AG09319 (cell line): ENCODE measurements at regions not wholly inside any gene's neighbourhood (a gene's known extent, or its start where the extent isn't known, plus 50 kb on each side); places are given as distances from the start of the nearest gene placed in this dataset.

Experiments used
- DNase-seq: peaks from one replicate; pipeline ENCODE4 v3.0.0-alpha.2; 2010; ENCODE audit warnings: low read depth; ENCODE audit errors: extremely low read depth
- TF ChIP-seq, protein P1 (sequence below): IDR thresholded peaks from 2 replicates; pipeline ENCODE4 v1.5.1; 2011; ENCODE audit warnings: low read depth, mild to moderate bottlenecking, inconsistent platforms, low read length, moderate library complexity

GRCh38 chr4:189497996-189498395, 442.7 kb upstream of the FRG1 start:
- DNase-seq: no peak
- TF ChIP-seq, protein P1, sequence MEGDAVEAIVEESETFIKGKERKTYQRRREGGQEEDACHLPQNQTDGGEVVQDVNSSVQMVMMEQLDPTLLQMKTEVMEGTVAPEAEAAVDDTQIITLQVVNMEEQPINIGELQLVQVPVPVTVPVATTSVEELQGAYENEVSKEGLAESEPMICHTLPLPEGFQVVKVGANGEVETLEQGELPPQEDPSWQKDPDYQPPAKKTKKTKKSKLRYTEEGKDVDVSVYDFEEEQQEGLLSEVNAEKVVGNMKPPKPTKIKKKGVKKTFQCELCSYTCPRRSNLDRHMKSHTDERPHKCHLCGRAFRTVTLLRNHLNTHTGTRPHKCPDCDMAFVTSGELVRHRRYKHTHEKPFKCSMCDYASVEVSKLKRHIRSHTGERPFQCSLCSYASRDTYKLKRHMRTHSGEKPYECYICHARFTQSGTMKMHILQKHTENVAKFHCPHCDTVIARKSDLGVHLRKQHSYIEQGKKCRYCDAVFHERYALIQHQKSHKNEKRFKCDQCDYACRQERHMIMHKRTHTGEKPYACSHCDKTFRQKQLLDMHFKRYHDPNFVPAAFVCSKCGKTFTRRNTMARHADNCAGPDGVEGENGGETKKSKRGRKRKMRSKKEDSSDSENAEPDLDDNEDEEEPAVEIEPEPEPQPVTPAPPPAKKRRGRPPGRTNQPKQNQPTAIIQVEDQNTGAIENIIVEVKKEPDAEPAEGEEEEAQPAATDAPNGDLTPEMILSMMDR: no peak

DNA sequence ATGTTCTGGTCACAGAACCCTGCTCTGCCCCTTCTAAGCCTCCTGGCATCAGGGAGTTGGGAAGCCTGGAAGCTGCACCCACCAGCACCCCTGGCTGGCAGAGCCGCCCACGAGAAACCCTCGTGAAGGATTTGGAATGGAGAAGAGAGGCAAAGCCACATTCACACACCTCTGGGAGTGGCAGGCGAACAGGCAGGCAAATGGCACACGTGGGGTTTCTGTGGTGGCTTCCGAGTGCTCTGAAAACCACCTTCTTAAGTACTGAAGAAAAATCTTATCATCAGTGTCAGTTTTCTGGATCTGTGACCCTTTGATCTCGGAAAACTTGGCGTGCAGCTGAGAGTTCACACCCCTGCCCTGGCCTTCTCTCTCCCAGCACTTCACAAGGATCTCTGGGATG, 442.2 kb upstream of the FRG1 start:
- no peak for DNase-seq
- TF ChIP-seq, protein P1: no peak

DNA sequence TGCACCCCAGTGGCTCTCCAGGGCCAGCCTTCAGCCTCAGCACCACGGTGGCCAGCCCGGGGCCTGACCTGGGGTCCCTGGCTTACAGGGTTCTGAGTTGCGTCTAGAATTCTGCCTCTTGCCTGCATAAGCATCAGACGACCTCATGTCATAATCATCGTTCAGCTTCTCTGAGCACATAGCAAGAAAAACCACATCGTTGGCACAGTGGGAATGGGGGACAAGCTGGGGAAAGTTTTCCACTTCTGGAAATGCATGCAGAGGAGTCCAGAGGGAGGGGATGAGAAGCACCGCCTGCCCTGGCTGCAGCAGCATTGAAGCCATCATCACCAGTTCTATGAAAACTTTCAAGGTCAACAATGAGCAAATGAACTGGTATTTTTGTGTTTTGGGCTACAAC, 441.0 kb upstream of the FRG1 start:
- TF ChIP-seq, protein P1: no peak
- DNase-seq: no peak

DNA sequence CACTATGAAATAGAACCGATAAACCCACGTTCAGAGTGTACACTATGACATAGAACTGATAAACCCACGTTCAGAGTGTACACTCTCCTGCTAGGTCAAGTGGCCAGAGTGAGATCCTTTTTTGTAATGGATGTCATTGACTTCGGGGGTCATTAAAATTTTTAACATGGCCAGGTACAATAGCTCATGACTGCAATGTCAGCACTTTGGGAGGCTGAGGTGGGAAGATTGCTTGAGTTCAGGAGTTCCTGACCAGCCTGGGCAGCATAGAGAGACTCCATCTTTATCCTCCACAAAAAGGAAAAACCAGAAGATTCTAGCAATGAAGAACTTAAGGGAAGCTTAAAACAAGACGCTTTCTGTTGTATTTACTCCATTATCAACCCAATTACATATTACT, 439.7 kb upstream of the FRG1 start:
- TF ChIP-seq, protein P1: no peak
- no peak for DNase-seq

DNA sequence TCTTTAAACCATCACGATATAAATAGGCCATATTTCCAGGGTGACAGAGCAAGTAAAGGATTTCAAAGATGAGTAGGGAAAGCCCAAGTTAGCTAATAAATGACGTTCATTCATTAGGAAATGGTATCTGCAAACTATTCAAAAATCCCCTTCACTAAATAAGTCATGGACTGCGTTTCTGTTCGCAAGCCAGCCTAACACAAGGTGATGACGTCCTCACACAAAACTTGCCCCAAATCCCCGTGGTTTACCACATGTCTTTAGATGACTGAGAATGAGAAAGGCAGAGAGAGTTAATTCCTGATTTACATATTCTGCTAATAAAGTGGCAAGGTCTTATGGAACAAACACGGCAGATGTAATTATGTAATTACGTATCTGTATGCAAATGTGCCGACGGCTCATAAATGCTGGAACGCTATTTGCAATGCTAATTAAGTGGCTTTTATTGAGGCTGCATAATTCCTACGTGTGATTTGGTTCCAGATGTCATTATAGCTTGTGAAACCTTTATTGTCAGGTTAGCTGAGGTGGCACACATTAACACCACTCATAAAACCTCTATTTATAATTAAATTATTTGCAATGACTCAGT, 437.7 kb upstream of the FRG1 start:
- TF ChIP-seq, protein P1: no peak
- DNase-seq: no peak

DNA sequence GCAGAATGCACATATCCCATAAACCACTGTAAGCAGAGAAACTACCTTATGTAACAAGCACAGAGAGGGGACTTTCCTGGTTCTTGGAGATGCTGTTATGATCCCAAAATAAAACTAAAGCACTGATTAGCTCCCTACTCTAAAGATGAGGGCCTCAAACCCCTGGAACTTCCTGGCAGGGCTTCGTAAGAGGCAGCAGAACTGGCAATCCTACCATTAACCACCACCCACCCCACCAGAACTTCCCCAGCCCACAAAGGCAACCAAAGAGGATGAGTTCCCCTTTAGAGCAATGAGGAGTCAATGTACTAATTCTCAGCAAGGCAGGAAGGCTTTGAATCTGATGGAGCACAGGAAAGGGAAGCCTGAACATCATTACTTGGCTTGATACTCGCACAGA, 436.5 kb upstream of the FRG1 start:
- TF ChIP-seq, protein P1: no peak
- no peak for DNase-seq

- DNase-seq: no peak
- TF ChIP-seq, protein P1: no peak
Observed at GRCh38 chr4:189505380-189505779, 435.3 kb upstream of the FRG1 start.
